ENCODE measurements at regions not wholly inside any gene's neighbourhood (a gene's known extent, or its start where the extent isn't known, plus 50 kb on each side); places are given as distances from the start of the nearest gene placed in this dataset.

- intact Hi-C loops (cut with DNase I): no loop called here
- ATAC-seq: no peak
Measured at GRCh38 chr14:55867719-55868118, 250.5 kb upstream of the PELI2 start.

GRCh38 chr14:55869397-55870049 lies 248.7 kb upstream of the PELI2 start:
- intact Hi-C loops (cut with DNase I): no loop called here
- ATAC-seq: no peak
- no peak for DNase-seq (ENCODE audit: missing footprints)

More at GRCh38 chr14:55867719-55868118, 250.5 kb upstream of the PELI2 start:
- DNase-seq (ENCODE audit: missing footprints): no peak

- DNase-seq (ENCODE audit: missing footprints): no peak
- ATAC-seq: no peak
- intact Hi-C loops (cut with DNase I): no loop called here
Measured at GRCh38 chr14:55873169-55873568, 245.0 kb upstream of the PELI2 start.

- DNase-seq (ENCODE audit: missing footprints): no peak
- intact Hi-C loops (cut with DNase I): no loop called here
- peak; percentile 20 for ATAC-seq
Measured at GRCh38 chr14:55874785-55875184, 243.4 kb upstream of the PELI2 start.

GRCh38 chr14:55877942-55878341 lies 240.3 kb upstream of the PELI2 start:
- peak; percentile 78 for ATAC-seq
- no peak for DNase-seq (ENCODE audit: missing footprints)
- intact Hi-C loops (cut with DNase I): no loop called here

- no peak for DNase-seq (ENCODE audit: missing footprints)
- intact Hi-C loops (cut with DNase I): no loop called here
Measured at GRCh38 chr14:55881577-55882241, 236.5 kb upstream of the PELI2 start.

GRCh38 chr14:55884819-55885218 lies 233.4 kb upstream of the PELI2 start:
- intact Hi-C loops (cut with DNase I): no loop called here
- DNase-seq (ENCODE audit: missing footprints): no peak

More at GRCh38 chr14:55881577-55882241, 236.5 kb upstream of the PELI2 start:
- no peak for ATAC-seq

GRCh38 chr14:55889124-55889523 lies 229.1 kb upstream of the PELI2 start:
- peak; percentile 46 for ATAC-seq
- intact Hi-C loops (cut with DNase I): no loop called here
- no peak for DNase-seq (ENCODE audit: missing footprints)

More at GRCh38 chr14:55884819-55885218, 233.4 kb upstream of the PELI2 start:
- ATAC-seq: no peak

GRCh38 chr14:55891692-55892091 lies 226.5 kb upstream of the PELI2 start:
- ATAC-seq (no peak), DNase-seq (ENCODE audit: missing footprints) (no peak)
- intact Hi-C loops (cut with DNase I): no loop called here

GRCh38 chr14:55892906-55893305 lies 225.3 kb upstream of the PELI2 start:
- no peak for DNase-seq (ENCODE audit: missing footprints)
- intact Hi-C loops (cut with DNase I): no loop called here
- ATAC-seq: no peak

GRCh38 chr14:55893705-55894104 lies 224.5 kb upstream of the PELI2 start:
- ATAC-seq: peak; percentile 59
- intact Hi-C loops (cut with DNase I): no loop called here
- DNase-seq (ENCODE audit: missing footprints): no peak

- intact Hi-C loops (cut with DNase I): no loop called here
- ATAC-seq: no peak
- DNase-seq (ENCODE audit: missing footprints): no peak
Measured at GRCh38 chr14:55897031-55897430, 221.2 kb upstream of the PELI2 start.

GRCh38 chr14:55898938-55899337 lies 219.3 kb upstream of the PELI2 start:
- intact Hi-C loops (cut with DNase I): no loop called here
- peak; percentile 79 for ATAC-seq
- DNase-seq (ENCODE audit: missing footprints): no peak

GRCh38 chr14:55899531-55899930 lies 218.7 kb upstream of the PELI2 start:
- DNase-seq (ENCODE audit: missing footprints) (no peak), ATAC-seq (no peak)
- intact Hi-C loops (cut with DNase I): no loop called here

- ATAC-seq (no peak), DNase-seq (ENCODE audit: missing footprints) (no peak)
- intact Hi-C loops (cut with DNase I): no loop called here
Measured at GRCh38 chr14:55900749-55901148, 217.5 kb upstream of the PELI2 start.

- DNase-seq (ENCODE audit: missing footprints) (no peak), ATAC-seq (no peak)
- intact Hi-C loops (cut with DNase I): no loop called here
Measured at GRCh38 chr14:55901291-55901690, 216.9 kb upstream of the PELI2 start.

GRCh38 chr14:55902241-55902640 lies 216.0 kb upstream of the PELI2 start:
- DNase-seq (ENCODE audit: missing footprints): no peak
- no peak for ATAC-seq
- intact Hi-C loops (cut with DNase I): no loop called here

- intact Hi-C loops (cut with DNase I): no loop called here
- no peak for ATAC-seq
- no peak for DNase-seq (ENCODE audit: missing footprints)
Measured at GRCh38 chr14:55904086-55904485, 214.1 kb upstream of the PELI2 start.

- no peak for ATAC-seq
- no peak for DNase-seq (ENCODE audit: missing footprints)
- intact Hi-C loops (cut with DNase I): no loop called here
Measured at GRCh38 chr14:55908106-55908505, 210.1 kb upstream of the PELI2 start.

GRCh38 chr14:55909879-55910278 lies 208.3 kb upstream of the PELI2 start:
- no peak for DNase-seq (ENCODE audit: missing footprints)
- intact Hi-C loops (cut with DNase I): no loop called here
- no peak for ATAC-seq

Measured in Right ventricle myocardium inferior (tissue), 1 donor.